Frontal cortex (tissue), 4 donors: ENCODE measurements at regions not wholly inside any gene's neighbourhood (a gene's known extent, or its start where the extent isn't known, plus 50 kb on each side); places are given as distances from the start of the nearest gene placed in this dataset. TPM values are rescaled to one million over a fixed set of nuclear protein-coding genes. Genes with fewer than 3 reads are reported as not detected.
"Not testable (repeated sequence)": the region's sequence is repeated elsewhere in the genome, so short reads cannot be mapped to it uniquely, and the experiment has no call there.

Experiments
- DNase-seq, 2 donors: peaks; one replicate each; pipeline ENCODE4 v3.0.0; 2012; ENCODE audit warnings: low spot score in 2 of 2
- FAIRE-seq: peaks from 2 replicates; lab custom pipeline; 2012; peaks lifted over from hg19 to GRCh38; lab: Jason Lieb, UNC
- small RNA-seq: library from RNA; depleted of rRNA; stranded (forward); fragments of <200 nt; gene quantifications from one replicate; pipeline ENCODE3, GENCODE V24; 2014
- donor health status: control.
- donor health status: control.
- donor health status: control.

- DNase-seq (no peak), FAIRE-seq (no peak)
Measured at GRCh38 chr10:33015761-33016547, 57.9 kb upstream of the ITGB1 start.

GRCh38 chr10:33013331-33013730 lies 55.3 kb upstream of the ITGB1 start:
- not testable (repeated sequence) for FAIRE-seq, DNase-seq

GRCh38 chr10:33012306-33012705 lies 54.3 kb upstream of the ITGB1 start:
- FAIRE-seq: no peak
- DNase-seq: no peak

- no peak for FAIRE-seq
- DNase-seq: no peak
Measured at GRCh38 chr10:33010132-33011037, 52.4 kb upstream of the ITGB1 start.

GRCh38 chr10:33009244-33010131 lies 51.5 kb upstream of the ITGB1 start:
- FAIRE-seq: no peak

GRCh38 chr10:33008499-33009243 lies 50.6 kb upstream of the ITGB1 start:
- DNase-seq: peak; percentile 60 to 71
- FAIRE-seq: no peak

More at GRCh38 chr10:33009244-33010131, 51.5 kb upstream of the ITGB1 start:
- no peak for DNase-seq

- DNase-seq: not testable (repeated sequence)
- FAIRE-seq: peak; percentile 95
Measured at GRCh38 chr10:33007731-33008381, 49.8 kb upstream of the ITGB1 start.

Small RNA genes lying in the stretch of these regions (small RNA-seq; reads per million reads assigned to genes)
- not detected for gene AL365203.1
- gene MTND4LP11: not detected
- gene RN7SL847P: not detected
